COR-L47 (cell line): ENCODE measurements at regions not wholly inside any gene's neighbourhood (a gene's known extent, or its start where the extent isn't known, plus 50 kb on each side); places are given as distances from the start of the nearest gene placed in this dataset.

Experiments used
- DNase-seq: peaks from one replicate; lab custom pipeline; 2025; lab: John Stamatoyannopoulos, UW

DNA sequence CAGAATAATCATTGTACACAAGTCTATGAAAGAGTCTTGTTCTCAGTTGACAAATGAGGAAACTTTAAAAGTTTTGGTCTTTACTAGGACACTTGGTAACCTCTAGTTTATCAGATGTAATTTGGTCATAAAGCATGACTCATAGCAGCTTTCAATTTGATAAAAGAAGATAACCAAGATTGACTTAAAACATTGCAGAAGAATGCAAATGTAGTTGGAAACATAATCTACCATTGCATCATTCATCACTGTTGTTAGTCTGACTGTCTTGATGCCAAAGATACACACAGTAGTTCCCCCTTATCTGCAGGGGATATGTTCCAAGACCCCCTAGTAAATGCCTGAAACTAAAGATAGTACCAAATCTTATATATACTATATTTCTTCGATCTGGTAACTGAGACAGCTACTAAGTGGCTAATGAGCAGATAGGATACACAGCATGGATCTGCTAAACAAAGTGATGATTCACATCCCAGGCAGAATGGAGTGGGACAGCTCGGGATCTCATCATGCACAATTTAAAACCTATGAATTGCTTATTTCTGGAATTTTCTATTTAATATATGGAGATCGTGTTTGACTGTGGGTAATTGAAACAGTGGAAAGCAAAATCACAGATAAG, 131.4 kb upstream of the CCDC68 start:
- DNase-seq = no peak

GRCh38 chr18:55089610-55090009, 130.3 kb upstream of the CCDC68 start:
- no peak for DNase-seq

DNA sequence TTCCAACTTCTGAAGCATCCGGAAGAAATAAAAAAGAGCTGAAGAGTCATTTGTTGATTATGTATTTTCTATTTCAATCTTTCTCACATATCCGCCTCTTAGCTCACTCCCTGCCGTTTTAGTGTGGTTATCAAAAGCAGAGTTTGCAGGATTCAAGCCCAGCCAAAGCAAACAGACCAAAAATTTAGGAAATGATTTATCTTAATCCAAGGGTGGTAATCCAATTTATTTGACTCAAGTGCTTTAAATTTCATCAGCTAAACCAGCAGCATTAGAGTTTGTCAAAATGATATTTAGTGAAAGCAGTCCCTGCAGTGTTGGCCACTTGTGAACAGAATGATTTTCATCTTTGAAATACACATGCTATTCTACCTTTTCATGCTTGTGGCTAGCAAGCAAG, 129.3 kb upstream of the CCDC68 start:
- DNase-seq = no peak

DNA sequence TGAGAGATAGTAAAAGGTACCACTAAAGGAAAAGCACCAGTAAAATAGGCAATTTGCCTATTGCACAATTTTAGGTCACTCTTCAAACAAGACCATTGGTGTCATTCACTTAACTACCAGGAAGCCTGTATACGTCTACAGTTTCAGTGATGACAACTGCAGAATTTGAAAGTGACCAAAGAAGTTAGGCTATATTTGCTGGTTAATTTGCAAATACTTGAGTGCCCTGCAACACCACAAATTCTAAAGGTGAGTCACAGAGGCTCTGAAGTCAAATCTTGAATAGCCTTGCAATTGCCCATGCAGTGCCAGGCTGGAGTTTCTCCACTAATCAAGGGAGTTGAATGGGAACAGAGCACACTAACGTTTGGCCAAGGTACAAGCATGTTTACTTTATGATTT, 128.7 kb upstream of the CCDC68 start:
- DNase-seq = no peak

- no peak for DNase-seq
Measured at GRCh38 chr18:55086906-55087305, 127.6 kb upstream of the CCDC68 start.

GRCh38 chr18:55085557-55086285, 126.5 kb upstream of the CCDC68 start:
- DNase-seq = no peak

- no peak for DNase-seq
Measured at GRCh38 chr18:55084550-55084949, 125.3 kb upstream of the CCDC68 start.

- no peak for DNase-seq
Measured at GRCh38 chr18:55083461-55083860, 124.2 kb upstream of the CCDC68 start.

- no peak for DNase-seq
Measured at GRCh38 chr18:55079481-55080355, 120.5 kb upstream of the CCDC68 start.

DNA sequence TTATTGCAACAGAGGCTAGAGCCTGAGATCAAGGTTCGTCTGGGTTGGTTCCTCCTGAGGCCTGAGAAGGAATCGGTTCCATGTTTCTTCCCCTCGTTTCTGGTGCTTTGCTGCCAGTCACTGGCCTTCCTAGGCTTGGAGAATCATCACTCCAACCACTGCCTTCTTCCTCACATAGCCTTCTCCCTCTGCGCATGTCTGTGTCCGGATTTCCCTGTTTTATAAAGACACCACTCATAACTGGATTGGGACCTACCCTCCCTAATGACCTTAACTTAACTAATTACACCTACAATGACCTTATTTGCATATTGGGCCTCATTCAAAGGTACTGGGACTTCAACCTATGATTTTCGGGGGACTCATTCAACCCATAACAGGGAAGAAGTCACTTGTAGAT, 119.8 kb upstream of the CCDC68 start:
- DNase-seq = no peak

DNA sequence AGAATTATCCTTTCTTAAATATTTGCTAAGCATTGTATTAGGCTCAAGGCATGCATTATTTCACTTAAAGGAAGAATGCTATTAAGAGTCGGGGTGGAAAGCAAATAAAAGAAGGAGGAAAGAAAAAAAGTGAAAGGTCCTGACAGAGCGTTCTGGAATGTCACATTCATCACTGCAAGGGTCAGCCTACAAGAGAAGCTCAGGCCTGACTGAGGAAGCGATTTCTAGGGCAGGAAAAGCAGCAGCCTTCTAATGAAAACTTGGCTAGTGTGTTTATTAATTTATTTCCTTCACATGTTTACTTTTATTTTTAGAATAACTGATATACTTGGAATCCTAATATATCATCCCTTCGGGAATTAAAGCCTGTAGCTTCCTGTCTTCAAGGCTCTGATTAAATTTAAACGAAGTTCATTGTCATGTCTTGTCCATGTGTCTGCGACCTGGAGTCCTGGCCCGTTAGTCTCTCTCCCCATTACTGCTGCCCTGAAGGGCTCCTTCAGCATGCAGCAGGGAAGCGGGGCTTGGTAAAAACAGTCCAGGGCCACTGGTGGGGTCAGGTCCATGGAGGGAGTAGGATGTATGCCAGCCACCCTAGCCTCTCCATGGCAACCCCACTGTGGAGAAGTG, 119.2 kb upstream of the CCDC68 start:
- no peak for DNase-seq

DNA sequence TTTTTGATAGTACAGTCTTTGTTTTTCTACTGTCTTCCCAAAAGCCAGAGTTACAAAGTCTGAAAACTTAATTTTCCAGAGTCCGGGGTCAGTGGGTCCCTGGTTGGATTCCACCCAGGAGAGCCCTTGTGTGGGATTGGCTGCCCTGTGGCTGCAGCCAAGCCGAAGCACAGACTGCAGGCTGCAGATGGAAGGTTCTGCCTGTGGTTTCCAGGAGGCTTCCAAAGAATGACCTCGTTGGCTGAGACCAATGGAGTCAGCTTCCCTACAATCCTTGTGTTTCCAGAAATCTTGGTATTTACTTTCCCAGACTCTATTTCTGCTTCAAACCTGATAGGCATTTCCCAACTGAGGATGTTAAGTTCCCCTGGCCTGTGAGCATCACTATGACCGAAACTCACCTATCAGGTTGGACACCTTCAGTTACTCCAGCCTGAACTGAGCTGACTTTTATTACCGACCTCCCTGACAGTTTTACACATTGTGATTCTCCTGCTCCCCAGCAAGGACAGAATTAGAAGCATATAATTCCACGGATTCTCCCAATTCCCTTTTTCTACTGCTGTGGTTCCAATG, 117.5 kb upstream of the CCDC68 start:
- DNase-seq = no peak

DNA sequence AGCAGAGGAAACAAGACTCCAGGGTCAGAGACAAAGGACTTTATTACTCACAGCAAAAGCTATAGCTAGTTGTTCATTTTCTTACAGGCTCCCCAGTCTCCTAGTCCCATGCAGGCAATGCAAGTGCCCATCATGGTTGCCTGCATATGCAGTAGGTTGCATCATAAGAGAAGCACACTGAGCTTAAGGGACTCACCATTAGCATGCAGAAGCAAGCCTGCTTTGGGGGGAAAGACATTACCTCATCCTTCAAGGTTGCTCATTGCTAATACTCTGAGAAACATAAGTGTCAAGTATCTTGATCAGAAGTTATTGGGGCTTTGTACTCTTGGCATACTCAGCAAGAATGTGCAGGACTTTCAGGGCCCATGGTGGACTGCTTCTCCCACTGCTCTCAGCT, 114.6 kb upstream of the CCDC68 start:
- DNase-seq = no peak

- no peak for DNase-seq
Measured at GRCh38 chr18:55073116-55073515, 113.9 kb upstream of the CCDC68 start.

DNA sequence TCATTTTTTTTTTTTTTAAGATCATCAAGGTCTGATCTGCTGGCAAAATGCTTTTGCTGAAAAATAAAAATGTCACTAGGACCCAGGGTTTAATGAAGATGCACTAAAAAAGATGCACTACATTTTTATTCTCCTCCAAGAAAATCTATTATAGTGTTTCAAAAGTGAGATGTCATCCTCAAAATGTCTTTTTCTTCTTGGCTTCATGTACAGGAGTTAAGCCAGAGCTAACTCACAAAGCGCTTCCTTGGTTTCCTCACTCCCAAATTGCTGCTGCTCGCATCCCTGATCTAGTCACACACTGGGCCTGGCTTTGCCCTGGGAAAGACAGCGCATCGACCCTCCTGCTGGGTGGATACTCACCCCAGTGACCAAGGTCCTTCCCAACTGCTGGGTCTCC, 113.4 kb upstream of the CCDC68 start:
- no peak for DNase-seq

GRCh38 chr18:55072181-55072580, 112.9 kb upstream of the CCDC68 start:
- DNase-seq = no peak

- no peak for DNase-seq
Measured at GRCh38 chr18:55069497-55069896, 110.2 kb upstream of the CCDC68 start.

- DNase-seq = no peak
Measured at GRCh38 chr18:55064760-55065159, 105.5 kb upstream of the CCDC68 start.

- DNase-seq = no peak
Measured at GRCh38 chr18:55064073-55064472, 104.8 kb upstream of the CCDC68 start.

GRCh38 chr18:55054021-55054990, 95.0 kb upstream of the CCDC68 start:
- no peak for DNase-seq

GRCh38 chr18:55048892-55049291, 89.6 kb upstream of the CCDC68 start:
- DNase-seq = no peak
